ENCODE measurements at regions not wholly inside any gene's neighbourhood (a gene's known extent, or its start where the extent isn't known, plus 50 kb on each side); places are given as distances from the start of the nearest gene placed in this dataset.

DNA sequence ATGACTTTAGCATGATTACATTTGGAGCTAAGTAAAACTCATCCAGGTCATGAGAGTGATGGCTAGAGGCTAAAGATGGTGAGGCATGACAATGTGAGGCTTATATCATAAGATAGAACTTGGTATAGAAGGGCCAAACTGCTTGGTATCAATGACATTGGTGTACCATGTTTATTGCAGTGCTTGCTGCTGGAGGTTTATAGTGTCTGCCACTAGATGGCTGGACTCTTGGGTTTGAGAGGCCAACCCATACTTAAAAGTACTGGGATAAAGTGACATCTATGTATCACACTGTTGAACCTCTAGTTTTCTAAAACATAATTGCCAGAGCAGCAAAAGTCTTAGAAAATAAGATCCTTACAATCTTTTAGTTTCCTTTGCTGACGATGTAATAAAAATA is 83.0 kb upstream of the TACR3 start:
- TF ChIP-seq, protein P1, sequence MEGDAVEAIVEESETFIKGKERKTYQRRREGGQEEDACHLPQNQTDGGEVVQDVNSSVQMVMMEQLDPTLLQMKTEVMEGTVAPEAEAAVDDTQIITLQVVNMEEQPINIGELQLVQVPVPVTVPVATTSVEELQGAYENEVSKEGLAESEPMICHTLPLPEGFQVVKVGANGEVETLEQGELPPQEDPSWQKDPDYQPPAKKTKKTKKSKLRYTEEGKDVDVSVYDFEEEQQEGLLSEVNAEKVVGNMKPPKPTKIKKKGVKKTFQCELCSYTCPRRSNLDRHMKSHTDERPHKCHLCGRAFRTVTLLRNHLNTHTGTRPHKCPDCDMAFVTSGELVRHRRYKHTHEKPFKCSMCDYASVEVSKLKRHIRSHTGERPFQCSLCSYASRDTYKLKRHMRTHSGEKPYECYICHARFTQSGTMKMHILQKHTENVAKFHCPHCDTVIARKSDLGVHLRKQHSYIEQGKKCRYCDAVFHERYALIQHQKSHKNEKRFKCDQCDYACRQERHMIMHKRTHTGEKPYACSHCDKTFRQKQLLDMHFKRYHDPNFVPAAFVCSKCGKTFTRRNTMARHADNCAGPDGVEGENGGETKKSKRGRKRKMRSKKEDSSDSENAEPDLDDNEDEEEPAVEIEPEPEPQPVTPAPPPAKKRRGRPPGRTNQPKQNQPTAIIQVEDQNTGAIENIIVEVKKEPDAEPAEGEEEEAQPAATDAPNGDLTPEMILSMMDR (IDR thresholded peaks at IDR 0.05), result no peak; the same call in 1 of the 2 replicates
- TF ChIP-seq SMC3 (IDR thresholded peaks at IDR 0.05; ENCODE audit: low read depth, low read length) (no peak), TAF1 (IDR thresholded peaks at IDR 0.05; ENCODE audit: borderline replicate concordance, low read depth, low read length) (no peak), YY1 (IDR thresholded peaks at IDR 0.05; ENCODE audit: low read depth) (no peak), TCF12 (IDR thresholded peaks at IDR 0.05) (no peak), EP300 (IDR thresholded peaks at IDR 0.05; ENCODE audit: borderline replicate concordance in 1 of 2, low read depth in 1 of 2, low read length in 1 of 2) (no peak), FOXM1 (IDR thresholded peaks at IDR 0.05; ENCODE audit: low read depth) (no peak), CHD2 (IDR thresholded peaks at IDR 0.05; ENCODE audit: low read length, partially characterized antibody) (no peak), GABPA (IDR thresholded peaks at IDR 0.05; ENCODE audit: low read depth) (no peak)
- TF ChIP-seq, protein P2, sequence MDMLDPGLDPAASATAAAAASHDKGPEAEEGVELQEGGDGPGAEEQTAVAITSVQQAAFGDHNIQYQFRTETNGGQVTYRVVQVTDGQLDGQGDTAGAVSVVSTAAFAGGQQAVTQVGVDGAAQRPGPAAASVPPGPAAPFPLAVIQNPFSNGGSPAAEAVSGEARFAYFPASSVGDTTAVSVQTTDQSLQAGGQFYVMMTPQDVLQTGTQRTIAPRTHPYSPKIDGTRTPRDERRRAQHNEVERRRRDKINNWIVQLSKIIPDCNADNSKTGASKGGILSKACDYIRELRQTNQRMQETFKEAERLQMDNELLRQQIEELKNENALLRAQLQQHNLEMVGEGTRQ (IDR thresholded peaks at IDR 0.05; ENCODE audit: borderline replicate concordance, low read depth, low read length), result no peak
- TF ChIP-seq, protein P3, sequence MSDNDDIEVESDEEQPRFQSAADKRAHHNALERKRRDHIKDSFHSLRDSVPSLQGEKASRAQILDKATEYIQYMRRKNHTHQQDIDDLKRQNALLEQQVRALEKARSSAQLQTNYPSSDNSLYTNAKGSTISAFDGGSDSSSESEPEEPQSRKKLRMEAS (IDR thresholded peaks at IDR 0.05; ENCODE audit: low read depth), result no peak

All from SK-N-SH (cell line).